ENCODE measurements at regions not wholly inside any gene's neighbourhood (a gene's known extent, or its start where the extent isn't known, plus 50 kb on each side); places are given as distances from the start of the nearest gene placed in this dataset.

- Histone ChIP-seq H3K4me3 (ENCODE audit: low read depth in 2 of 2, low read length in 1 of 2) (no peak overlapping the region), H3K9ac (no peak overlapping the region), H3F3A (replicated peaks; ENCODE audit: insufficient read depth) (no peaks in the 10 kb centered on the region), H3K27me3 (ENCODE audit: insufficient read depth) (no peaks in the 10 kb centered on the region), H3K36me3 (replicated peaks in 1 of 2; ENCODE audit: control insufficient read depth in 1 of 2, insufficient read depth in 2 of 2, low read length in 1 of 2) (no peaks in the 10 kb centered on the region), H4K20me1 (ENCODE audit: insufficient read depth) (no peaks in the 10 kb centered on the region), H3K4me1 (ENCODE audit: control insufficient read depth in 1 of 2, insufficient read depth in 2 of 2, low read depth in 1 of 2, low read length in 1 of 2) (no peaks in the 10 kb centered on the region), H3K9me2 (no peaks in the 10 kb centered on the region), H2AFZ (ENCODE audit: low read depth) (no peak overlapping the region), H3K9me3 (no peaks in the 10 kb centered on the region), H3K79me2 (ENCODE audit: insufficient read depth) (no peaks in the 10 kb centered on the region), H3K27ac (ENCODE audit: low read depth in 2 of 2, low read length in 1 of 2) (no peak overlapping the region), H3K4me2 (no peak overlapping the region)
- 3% methylated on average over 2 of the region's 2 CpGs for WGBS (ENCODE audit: low lambda C conversion rate)
- TF ChIP-seq MXI1 (IDR thresholded peaks at IDR 0.05; ENCODE audit: low read depth, low read length) (no peak), RAD21 (IDR thresholded peaks at IDR 0.05; ENCODE audit: low read length) (no peak), TAF1 (IDR thresholded peaks at IDR 0.05; ENCODE audit: borderline replicate concordance, low read depth, low read length) (no peak), FOSL2 (IDR thresholded peaks at IDR 0.05; ENCODE audit: borderline replicate concordance, low read depth) (no peak), ELF1 (IDR thresholded peaks at IDR 0.05) (no peak), PBX3 (IDR thresholded peaks at IDR 0.05) (no peak), TCF12 (IDR thresholded peaks at IDR 0.05) (no peak), JUND (IDR thresholded peaks at IDR 0.05) (no peak), TEAD4 (IDR thresholded peaks at IDR 0.05; ENCODE audit: borderline replicate concordance, insufficient read depth) (no peak), RCOR1 (IDR thresholded peaks at IDR 0.05; ENCODE audit: low read length) (no peak), POLR2AphosphoS5 (IDR thresholded peaks at IDR 0.05; ENCODE audit: low read depth, low read length) (no peak), NFIC (IDR thresholded peaks at IDR 0.05; ENCODE audit: borderline replicate concordance) (no peak), ZBTB33 (IDR thresholded peaks at IDR 0.05; ENCODE audit: borderline replicate concordance, low read depth) (no peak), MEF2A (IDR thresholded peaks at IDR 0.05; ENCODE audit: borderline replicate concordance, low read depth) (no peak), IRF3 (IDR thresholded peaks at IDR 0.05; ENCODE audit: low read depth, low read length) (no peak), CHD2 (IDR thresholded peaks at IDR 0.05; ENCODE audit: low read length, partially characterized antibody) (no peak)
- CTCF ChIA-PET: no interaction called here
- DNase-seq: no peak
- POLR2A ChIA-PET: no interaction called here
Measured at GRCh38 chr20:6906871-6907270, 139.4 kb downstream of the BMP2 start.

- ChIA-PET CTCF (no interaction called here), POLR2A (no interaction called here)
- Histone ChIP-seq H2AFZ (ENCODE audit: low read depth) (no peak overlapping the region), H3K27ac (ENCODE audit: low read depth in 2 of 2, low read length in 1 of 2) (no peak overlapping the region), H3K27me3 (ENCODE audit: insufficient read depth) (no peaks in the 10 kb centered on the region), H4K20me1 (ENCODE audit: insufficient read depth) (no peaks in the 10 kb centered on the region), H3K36me3 (replicated peaks in 1 of 2; ENCODE audit: control insufficient read depth in 1 of 2, insufficient read depth in 2 of 2, low read length in 1 of 2) (no peaks in the 10 kb centered on the region), H3K9ac (no peak overlapping the region), H3K4me3 (ENCODE audit: low read depth in 2 of 2, low read length in 1 of 2) (no peak overlapping the region), H3K9me2 (no peaks in the 10 kb centered on the region), H3K4me2 (no peak overlapping the region), H3K9me3 (no peaks in the 10 kb centered on the region), H3K79me2 (ENCODE audit: insufficient read depth) (no peaks in the 10 kb centered on the region), H3K4me1 (ENCODE audit: control insufficient read depth in 1 of 2, insufficient read depth in 2 of 2, low read depth in 1 of 2, low read length in 1 of 2) (no peaks in the 10 kb centered on the region), H3F3A (replicated peaks; ENCODE audit: insufficient read depth) (no peaks in the 10 kb centered on the region)
- DNase-seq: no peak
- WGBS (ENCODE audit: low lambda C conversion rate): 42% methylated on average over 2 of the region's 2 CpGs
- no peak for TF ChIP-seq MAX (IDR thresholded peaks at IDR 0.05; ENCODE audit: low read depth)
- no peak for TF ChIP-seq YY1 (IDR thresholded peaks at IDR 0.05; ENCODE audit: low read depth)
- no peak for TF ChIP-seq REST (IDR thresholded peaks at IDR 0.05; ENCODE audit: low read depth, low read length)
- no peak for TF ChIP-seq ELF1 (IDR thresholded peaks at IDR 0.05)
- no peak for TF ChIP-seq POLR2AphosphoS5 (IDR thresholded peaks at IDR 0.05; ENCODE audit: low read depth, low read length)
- TF ChIP-seq FOXJ3 (CRISPR knock-in tag; IDR thresholded peaks at IDR 0.05): no peak
- TF ChIP-seq IRF3 (IDR thresholded peaks at IDR 0.05; ENCODE audit: low read depth, low read length): no peak
- no peak for TF ChIP-seq TCF12 (IDR thresholded peaks at IDR 0.05)
- no peak for TF ChIP-seq CHD2 (IDR thresholded peaks at IDR 0.05; ENCODE audit: low read length, partially characterized antibody)
- no peak for TF ChIP-seq FOSL2 (IDR thresholded peaks at IDR 0.05; ENCODE audit: borderline replicate concordance, low read depth)
- TF ChIP-seq TEAD4 (IDR thresholded peaks at IDR 0.05; ENCODE audit: borderline replicate concordance, insufficient read depth): no peak
Measured at GRCh38 chr20:6908673-6909072, 141.2 kb downstream of the BMP2 start.
